SK-N-SH treated with all-trans-retinoic acid at 6 μM for 48 hours (cell line): ENCODE measurements at regions not wholly inside any gene's neighbourhood (a gene's known extent, or its start where the extent isn't known, plus 50 kb on each side); places are given as distances from the start of the nearest gene placed in this dataset.

Experiments used
- ARNTL ChIP-seq: fragments of 450-650 bp; formaldehyde crosslinking; IDR thresholded peaks from 2 replicates; pipeline ENCODE4 v1.5.0; 2020; ENCODE audit warnings: low read depth, mild to moderate bottlenecking, moderate library complexity, borderline replicate concordance
- BACH2 ChIP-seq: fragments of 250-450 bp; sonication (Bioruptor Pico); IDR thresholded peaks from 2 replicates; pipeline ENCODE4 v1.9.0; 2021; ENCODE audit warnings: mild to moderate bottlenecking, borderline replicate concordance
- CSRNP3 ChIP-seq: fragments of 250-450 bp; sonication (Bioruptor Pico); IDR thresholded peaks from 2 replicates; pipeline ENCODE4 v1.5.1; 2021; ENCODE audit warnings: mild to moderate bottlenecking, moderate library complexity
- ESRRG ChIP-seq: fragments of 250-450 bp; sonication (Bioruptor Pico); IDR thresholded peaks from 2 replicates; pipeline ENCODE4 v1.6.1; 2021; ENCODE audit warnings: mild to moderate bottlenecking
- OSR1 ChIP-seq: fragments of 250-450 bp; sonication (Bioruptor Pico); IDR thresholded peaks from 2 replicates; pipeline ENCODE4 v1.8.0; 2022; ENCODE audit warnings: moderate library complexity, mild to moderate bottlenecking, inconsistent platforms
- PATZ1 ChIP-seq: fragments of 250-450 bp; sonication (Bioruptor Pico); IDR thresholded peaks from 2 replicates; pipeline ENCODE4 v1.8.0; 2020; ENCODE audit warnings: mild to moderate bottlenecking, moderate library complexity, borderline replicate concordance
- RARB ChIP-seq: fragments of 250-450 bp; sonication (Bioruptor Pico); IDR thresholded peaks from 2 replicates; pipeline ENCODE4 v1.8.0; 2021; ENCODE audit warnings: mild to moderate bottlenecking, moderate library complexity
- TOX ChIP-seq: fragments of 250-450 bp; sonication (Bioruptor Pico); IDR thresholded peaks from 2 replicates; pipeline ENCODE4 v1.8.0; 2021; ENCODE audit warnings: mild to moderate bottlenecking, moderate library complexity, borderline replicate concordance
- ZC3H10 ChIP-seq: fragments of 250-450 bp; sonication (Bioruptor Pico); IDR thresholded peaks from 2 replicates; pipeline ENCODE4 v1.5.1; 2021; ENCODE audit warnings: mild to moderate bottlenecking, moderate library complexity
- ZFP30 ChIP-seq: fragments of 450-650 bp; formaldehyde crosslinking; IDR thresholded peaks from 2 replicates; pipeline ENCODE4 v1.5.0; 2022; ENCODE audit warnings: mild to moderate bottlenecking, moderate library complexity
- TF ChIP-seq, protein P1 (sequence below): fragments of 250-450 bp; sonication (Bioruptor Pico); IDR thresholded peaks from 2 replicates; pipeline ENCODE4 v1.5.1; 2020; ENCODE audit warnings: low read depth, mild to moderate bottlenecking, moderate library complexity

GRCh38 chr21:38619992-38620479 is 121.8 kb upstream of the ERG start:
- no peak for TF ChIP-seq PATZ1
- no peak for TF ChIP-seq TOX (CRISPR knock-in tag)
- TF ChIP-seq ZFP30 (CRISPR knock-in tag) = no peak
- TF ChIP-seq, protein P1, sequence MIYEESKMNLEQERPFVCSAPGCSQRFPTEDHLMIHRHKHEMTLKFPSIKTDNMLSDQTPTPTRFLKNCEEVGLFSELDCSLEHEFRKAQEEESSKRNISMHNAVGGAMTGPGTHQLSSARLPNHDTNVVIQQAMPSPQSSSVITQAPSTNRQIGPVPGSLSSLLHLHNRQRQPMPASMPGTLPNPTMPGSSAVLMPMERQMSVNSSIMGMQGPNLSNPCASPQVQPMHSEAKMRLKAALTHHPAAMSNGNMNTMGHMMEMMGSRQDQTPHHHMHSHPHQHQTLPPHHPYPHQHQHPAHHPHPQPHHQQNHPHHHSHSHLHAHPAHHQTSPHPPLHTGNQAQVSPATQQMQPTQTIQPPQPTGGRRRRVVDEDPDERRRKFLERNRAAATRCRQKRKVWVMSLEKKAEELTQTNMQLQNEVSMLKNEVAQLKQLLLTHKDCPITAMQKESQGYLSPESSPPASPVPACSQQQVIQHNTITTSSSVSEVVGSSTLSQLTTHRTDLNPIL (CRISPR knock-in tag) = no peak
- TF ChIP-seq ESRRG = no peak
- TF ChIP-seq CSRNP3 = no peak
- no peak for TF ChIP-seq RARB
- no peak for TF ChIP-seq OSR1
- TF ChIP-seq ZC3H10 (CRISPR knock-in tag) = no peak
- no peak for TF ChIP-seq ARNTL
- TF ChIP-seq BACH2 (CRISPR knock-in tag) = no peak
